HG02798 (cell line): ENCODE measurements at regions not wholly inside any gene's neighbourhood (a gene's known extent, or its start where the extent isn't known, plus 50 kb on each side); places are given as distances from the start of the nearest gene placed in this dataset.

Experiments
- ATAC-seq: cut with Tn5 transposase; IDR thresholded peaks from one replicate; pipeline ENCODE4 v1.9.1; 2021; ENCODE audit warnings: mild to moderate bottlenecking; ENCODE audit not compliant: unreplicated experiment, poor library complexity

GRCh38 chr22:49500076-49500460 is 327.6 kb downstream of the BRD1 start:
- ATAC-seq = no peak

GRCh38 chr22:49499433-49500075 is 328.1 kb downstream of the BRD1 start:
- ATAC-seq = no peak

GRCh38 chr22:49497266-49497665 is 330.4 kb downstream of the BRD1 start:
- no peak for ATAC-seq

- no peak for ATAC-seq
Observed at GRCh38 chr22:49494555-49494954, 333.1 kb downstream of the BRD1 start.

- ATAC-seq = no peak
Observed at GRCh38 chr22:49492741-49493251, 334.9 kb downstream of the BRD1 start.

GRCh38 chr22:49492308-49492707 is 335.4 kb downstream of the BRD1 start:
- no peak for ATAC-seq

- ATAC-seq = no peak
Observed at GRCh38 chr22:49491726-49492125, 335.9 kb downstream of the BRD1 start.

- ATAC-seq = no peak
Observed at GRCh38 chr22:49491221-49491635, 336.4 kb downstream of the BRD1 start.

- no peak for ATAC-seq
Observed at GRCh38 chr22:49490692-49491091, 337.0 kb downstream of the BRD1 start.

- ATAC-seq = no peak
Observed at GRCh38 chr22:49489821-49490220, 337.9 kb downstream of the BRD1 start.

GRCh38 chr22:49488943-49489342 is 338.7 kb downstream of the BRD1 start:
- no peak for ATAC-seq

- ATAC-seq = no peak
Observed at GRCh38 chr22:49487950-49488349, 339.7 kb downstream of the BRD1 start.

- no peak for ATAC-seq
Observed at GRCh38 chr22:49486225-49486624, 341.4 kb downstream of the BRD1 start.

- no peak for ATAC-seq
Observed at GRCh38 chr22:49483946-49484345, 343.7 kb downstream of the BRD1 start.

- ATAC-seq = no peak
Observed at GRCh38 chr22:49483281-49483870, 344.3 kb downstream of the BRD1 start.

GRCh38 chr22:49482811-49483210 is 344.9 kb downstream of the BRD1 start:
- no peak for ATAC-seq

GRCh38 chr22:49481659-49482399 is 345.8 kb downstream of the BRD1 start:
- ATAC-seq = no peak

- no peak for ATAC-seq
Observed at GRCh38 chr22:49480896-49481658, 346.6 kb downstream of the BRD1 start.

GRCh38 chr22:49480331-49480730 is 347.3 kb downstream of the BRD1 start:
- no peak for ATAC-seq

GRCh38 chr22:49479566-49479965 is 348.1 kb downstream of the BRD1 start:
- ATAC-seq = no peak
